GM11168 (cell line): ENCODE measurements at regions not wholly inside any gene's neighbourhood (a gene's known extent, or its start where the extent isn't known, plus 50 kb on each side); places are given as distances from the start of the nearest gene placed in this dataset.
"Not testable (repeated sequence)": the region's sequence is repeated elsewhere in the genome, so short reads cannot be mapped to it uniquely, and the experiment has no call there.

ENCODE experiments used
- in situ Hi-C: fragments of 300-500 bp; cut with MboI; formaldehyde crosslinking; loops from one replicate; pipeline ENCODE4 v1.12.0; 2022; ENCODE audit warnings: low sequenced_read_pairs; ENCODE audit not compliant: unreplicated experiment

DNA sequence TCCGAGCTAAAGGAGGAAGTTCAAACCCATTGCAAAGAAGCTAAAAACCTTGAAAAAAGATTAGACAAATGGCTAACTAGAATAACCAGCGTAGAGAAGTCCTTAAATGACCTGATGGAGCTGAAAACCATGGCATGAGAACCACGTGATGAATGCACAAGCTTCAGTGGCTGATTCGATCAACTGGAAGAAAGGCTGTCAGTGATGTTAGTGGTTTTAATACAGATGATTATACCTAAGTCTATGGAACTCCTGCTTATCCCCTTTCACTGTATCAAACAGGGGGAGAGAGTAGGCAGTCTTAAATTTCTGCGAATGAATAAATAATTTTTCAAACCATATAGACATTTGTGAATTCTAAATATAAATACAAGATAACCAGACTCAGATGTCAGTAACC is 512.7 kb downstream of the PRKD1 start:
- in situ Hi-C loops: not testable (repeated sequence)

DNA sequence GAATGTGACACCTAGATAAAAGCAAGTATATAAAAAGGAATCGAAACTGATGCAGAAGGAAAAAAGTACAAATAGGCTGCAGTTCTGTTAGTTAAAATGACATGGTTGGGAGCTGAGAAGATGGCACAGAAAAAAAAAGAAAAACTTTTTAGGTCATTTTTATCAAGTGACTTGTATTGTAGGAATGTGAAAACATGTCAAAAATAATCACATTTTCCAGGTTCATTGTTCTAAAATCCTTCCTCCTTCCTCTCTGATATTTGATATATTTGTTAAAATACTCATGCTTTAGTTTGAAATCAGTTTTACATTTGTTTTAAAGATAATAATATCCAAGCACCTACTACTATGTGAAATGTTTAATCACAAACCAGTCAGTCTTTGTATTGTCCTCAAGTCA is 507.9 kb downstream of the PRKD1 start:
- in situ Hi-C loops: no loop called here

DNA sequence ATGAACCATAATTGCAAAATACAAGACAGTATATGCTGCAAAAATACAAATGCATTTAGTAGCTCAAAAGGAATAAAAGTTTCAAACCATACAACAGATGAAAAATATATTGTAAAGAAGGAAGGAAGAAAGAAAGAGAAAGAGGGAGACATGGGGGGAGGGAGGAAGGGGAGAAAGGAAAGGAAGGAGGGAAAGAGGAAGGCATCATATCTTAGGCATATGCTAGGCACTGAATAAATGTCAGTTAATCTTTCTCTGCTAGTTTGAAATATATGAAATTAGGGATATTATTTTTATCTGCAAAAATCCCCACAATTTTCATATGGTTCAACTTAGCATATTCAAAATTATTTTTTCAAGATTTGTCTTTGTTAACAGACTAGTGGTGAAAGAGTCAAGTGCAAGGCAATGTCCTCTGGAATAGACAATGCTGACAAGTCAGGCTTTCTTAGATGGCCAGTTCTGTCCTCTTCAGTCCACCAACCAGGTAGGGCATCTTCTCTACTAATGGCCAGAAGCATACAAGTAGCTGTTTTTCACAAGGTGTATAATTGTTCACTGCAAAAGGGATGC is 506.4 kb downstream of the PRKD1 start:
- in situ Hi-C loops: no loop called here

DNA sequence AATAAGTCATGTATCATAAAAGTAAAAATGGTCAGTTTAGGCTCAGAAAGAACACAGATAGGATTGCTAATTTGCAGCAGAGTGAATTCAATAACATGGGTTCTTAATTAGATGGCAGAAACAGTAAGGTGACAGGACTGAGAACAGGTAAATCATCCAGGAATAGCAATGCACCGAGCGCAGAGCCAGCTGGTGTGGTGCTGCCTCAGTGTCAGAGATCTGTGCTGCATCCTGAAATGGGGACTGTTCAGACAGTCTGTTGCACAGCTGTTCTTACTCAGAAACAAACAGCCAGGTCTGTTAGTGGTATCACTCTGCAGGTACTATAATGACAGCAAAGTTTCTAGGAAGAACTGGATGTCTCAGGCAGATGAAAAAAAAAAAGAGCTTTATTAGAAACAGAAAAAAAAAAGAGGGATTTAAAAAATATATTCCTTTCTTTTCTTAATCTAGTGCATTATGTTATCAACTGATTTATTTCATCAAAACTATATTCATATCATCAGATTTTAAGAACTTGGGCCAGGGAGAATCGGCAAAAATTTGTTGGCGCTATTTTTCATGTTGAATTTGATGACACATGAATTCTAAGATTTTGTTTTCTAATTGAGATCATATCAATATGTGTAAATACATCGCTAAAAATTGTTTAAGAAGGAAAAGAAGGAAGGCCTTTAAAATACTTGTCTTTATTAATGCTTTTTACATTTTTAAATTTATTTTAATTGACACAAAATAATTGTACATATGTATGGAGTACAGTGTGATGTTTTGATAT is 501.8 kb downstream of the PRKD1 start:
- in situ Hi-C loops: no loop called here

DNA sequence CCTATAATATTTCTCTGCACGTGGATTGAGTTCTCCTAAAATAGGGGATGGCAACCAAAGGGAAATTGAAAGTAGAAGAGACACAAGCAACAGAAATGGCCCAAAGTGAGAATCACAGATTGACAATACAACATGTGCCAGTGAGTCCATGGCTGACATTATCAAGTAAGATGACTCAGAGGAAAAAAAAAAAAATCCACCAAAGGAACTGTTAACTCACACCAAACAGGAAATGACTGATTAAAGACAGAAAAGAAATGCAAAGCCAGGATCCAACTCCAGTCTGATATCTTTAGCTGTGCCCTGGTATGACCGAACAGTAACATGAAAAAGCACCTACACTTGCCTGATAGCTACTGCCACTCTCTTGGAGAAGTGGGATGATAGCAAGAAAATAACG is 485.0 kb downstream of the PRKD1 start:
- in situ Hi-C loops: no loop called here

DNA sequence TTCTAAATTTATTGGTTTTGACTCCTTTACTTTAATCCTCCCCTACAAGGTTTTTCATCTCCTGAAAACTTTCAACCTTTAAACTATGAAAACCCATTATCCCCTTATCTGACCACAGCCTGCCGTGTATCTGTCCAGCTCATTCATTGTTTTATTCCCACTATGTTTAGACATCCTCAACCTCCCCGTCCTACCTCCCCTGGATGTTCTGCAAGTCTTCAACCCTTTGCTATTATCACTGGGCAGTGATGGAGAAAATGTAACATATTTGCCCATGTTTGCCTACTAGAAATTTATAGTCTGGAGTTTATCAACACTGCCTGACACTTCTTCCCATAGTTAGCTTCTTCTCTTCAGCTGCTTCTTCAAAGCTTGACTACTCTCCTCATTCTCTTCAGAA is 483.4 kb downstream of the PRKD1 start:
- in situ Hi-C loops: no loop called here

DNA sequence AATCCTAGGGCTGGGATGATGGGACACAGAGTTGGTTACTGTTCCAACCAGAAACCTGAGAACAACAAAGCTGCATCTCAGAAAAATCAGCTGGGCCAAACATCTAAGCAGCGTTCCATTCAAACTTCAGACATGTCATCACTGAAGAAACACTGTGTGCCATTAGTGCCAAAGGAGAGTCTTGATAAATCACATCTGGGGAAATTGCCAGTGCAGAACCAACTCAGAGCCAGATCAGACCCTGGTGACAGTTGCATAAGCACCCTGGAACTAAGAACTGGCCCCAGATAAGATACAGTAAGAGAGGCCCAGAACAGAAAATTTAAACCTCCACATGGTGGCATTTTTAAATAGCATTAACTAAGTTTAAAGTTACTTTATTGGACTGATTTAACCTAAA is 482.8 kb downstream of the PRKD1 start:
- in situ Hi-C loops: no loop called here

DNA sequence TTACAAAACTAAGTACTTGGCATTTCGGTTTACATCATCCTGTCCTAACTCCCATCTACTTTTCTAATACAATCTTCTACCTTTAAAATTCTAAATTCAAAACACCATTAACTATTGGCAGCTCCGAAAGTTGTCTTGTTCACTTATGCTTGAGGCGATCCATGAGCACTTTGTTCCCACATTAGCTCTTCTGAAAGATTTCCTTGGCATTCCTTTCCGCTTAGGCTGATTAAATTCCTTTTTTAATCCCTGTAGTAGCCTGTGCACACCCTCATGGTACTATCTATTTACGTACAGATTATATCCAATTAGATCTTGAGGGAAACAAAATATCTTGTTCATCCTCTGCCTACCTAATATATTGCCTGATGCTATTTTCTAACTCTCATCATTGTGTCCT is 480.7 kb downstream of the PRKD1 start:
- in situ Hi-C loops: no loop called here

DNA sequence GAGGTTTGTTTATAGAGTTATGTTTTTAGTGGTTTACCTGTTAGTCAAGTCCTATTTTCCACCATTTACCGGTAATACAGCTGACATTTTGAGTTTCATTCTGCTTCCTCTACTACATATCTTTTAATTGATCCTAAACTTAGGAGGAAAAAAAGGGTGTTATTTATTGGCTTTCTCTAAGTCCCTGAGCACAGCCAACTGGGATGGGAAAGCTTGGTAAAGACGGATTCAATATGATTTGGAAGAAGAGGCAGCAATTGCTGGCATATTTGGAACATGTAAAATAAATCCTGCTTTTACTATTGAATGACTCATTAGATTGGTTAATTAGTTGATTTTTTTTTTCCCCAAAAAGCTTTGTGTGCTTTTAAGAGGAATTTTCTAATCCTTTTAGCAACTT is 475.7 kb downstream of the PRKD1 start:
- in situ Hi-C loops: no loop called here

DNA sequence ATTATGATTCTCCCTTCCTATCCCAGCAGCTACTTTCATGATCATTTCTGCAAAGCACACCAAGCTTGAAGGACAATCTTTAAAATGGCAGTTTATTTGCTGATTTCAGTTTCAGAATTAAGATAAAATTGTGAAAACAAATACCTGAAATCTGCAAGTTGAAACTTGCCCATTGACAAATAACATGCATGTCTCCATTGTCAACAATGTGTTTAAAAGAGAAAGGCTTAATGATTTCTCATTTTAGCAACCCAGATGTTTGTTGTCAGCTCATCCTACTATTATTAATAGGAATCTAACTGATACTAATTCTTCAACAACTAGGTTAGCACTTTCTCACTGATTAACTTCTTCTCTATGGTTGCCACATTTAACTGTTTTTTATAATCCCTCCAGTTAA is 474.6 kb downstream of the PRKD1 start:
- in situ Hi-C loops: no loop called here

DNA sequence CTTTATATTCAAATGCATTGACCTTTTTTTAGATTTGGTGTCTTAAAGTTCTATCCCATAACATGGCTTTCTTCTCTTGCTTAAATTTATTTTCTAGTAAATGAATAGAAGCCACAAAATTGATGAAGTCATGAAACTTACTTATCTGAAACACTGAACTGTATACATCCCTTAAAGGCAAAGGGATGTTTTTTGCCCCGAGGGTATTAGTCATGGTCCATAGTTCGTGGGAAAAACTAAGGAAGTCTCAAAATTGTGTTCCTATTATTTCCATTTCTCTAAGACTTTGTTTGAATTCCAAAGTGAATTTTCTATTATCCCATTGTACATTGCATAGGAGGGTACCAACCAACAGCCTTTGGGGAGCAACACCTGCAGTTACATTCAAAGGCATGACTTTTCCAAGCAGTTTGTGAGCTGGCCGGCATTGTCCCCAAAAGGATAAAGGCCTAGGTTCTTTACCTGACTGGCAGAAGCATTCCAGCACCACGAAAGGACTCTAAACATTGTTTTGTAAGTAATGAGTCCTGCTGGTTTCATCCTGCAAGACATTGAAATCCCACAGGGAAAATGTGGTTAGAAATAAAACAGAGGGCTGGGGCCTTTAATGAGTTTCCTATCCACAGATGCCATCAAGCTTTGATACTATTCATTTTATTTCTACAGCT is 473.5 kb downstream of the PRKD1 start:
- in situ Hi-C loops: no loop called here

DNA sequence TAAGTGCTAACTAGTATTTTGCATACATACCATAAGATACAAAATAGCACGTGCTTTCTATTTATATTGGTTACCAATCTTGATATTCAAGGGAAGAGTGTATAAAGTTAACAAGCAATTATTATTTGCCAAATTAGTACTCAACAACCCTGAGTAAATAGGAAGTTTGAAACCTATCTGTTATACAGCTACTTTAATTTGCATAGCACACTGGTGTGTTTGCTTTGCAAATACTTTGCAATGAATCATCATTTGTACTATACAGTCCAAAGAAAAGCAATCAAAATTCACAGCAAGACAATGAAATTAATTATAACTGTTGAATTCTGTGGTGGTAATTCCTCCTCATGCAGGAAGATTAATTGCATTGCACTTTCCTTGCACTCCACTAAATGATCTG is 469.1 kb downstream of the PRKD1 start:
- in situ Hi-C loops: no loop called here

DNA sequence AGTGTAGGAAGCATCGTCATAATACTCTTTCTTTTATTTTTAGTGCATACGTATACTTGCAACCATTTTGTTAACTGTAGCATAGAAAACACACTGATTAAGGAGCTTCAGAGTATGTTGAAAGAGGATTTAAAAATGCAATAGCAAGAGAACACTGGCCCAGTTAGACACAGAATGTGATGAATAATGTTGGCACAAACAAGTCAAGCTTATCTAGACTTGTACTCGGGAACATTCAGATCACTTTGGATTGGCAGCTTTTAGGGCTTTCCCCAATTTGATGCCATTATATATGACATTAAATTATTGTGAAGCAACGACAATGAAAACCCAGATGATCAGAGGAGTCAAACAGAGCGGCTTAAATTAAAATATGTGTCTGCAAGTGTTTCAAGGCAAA is 468.1 kb downstream of the PRKD1 start:
- in situ Hi-C loops: no loop called here

DNA sequence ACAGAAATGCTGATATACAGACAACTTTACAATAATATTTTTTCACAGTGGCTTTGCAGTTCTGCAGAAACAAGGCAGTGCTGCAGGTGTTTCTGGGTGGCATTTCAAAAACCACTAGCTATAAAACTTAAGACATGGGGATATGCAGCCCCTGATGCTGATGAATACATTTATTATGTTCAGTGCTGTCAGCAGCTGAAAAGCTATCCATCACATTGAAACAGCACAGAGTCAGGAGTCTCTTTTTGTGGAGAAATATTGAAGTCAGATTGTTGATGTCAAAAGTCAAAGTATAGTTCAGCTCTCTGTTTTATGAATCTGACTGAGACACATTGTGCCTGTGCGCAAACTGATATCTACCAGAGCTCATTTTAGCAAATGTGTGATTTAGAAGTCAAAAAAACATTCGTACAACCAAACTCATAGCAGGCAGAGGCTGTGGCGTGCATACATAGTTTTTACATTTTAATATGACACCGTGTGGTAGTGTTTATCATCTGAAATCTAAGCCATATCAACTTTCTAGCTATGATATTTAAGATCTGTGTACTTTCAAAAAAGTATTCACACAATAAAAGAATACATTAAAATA is 467.6 kb downstream of the PRKD1 start:
- in situ Hi-C loops: no loop called here

DNA sequence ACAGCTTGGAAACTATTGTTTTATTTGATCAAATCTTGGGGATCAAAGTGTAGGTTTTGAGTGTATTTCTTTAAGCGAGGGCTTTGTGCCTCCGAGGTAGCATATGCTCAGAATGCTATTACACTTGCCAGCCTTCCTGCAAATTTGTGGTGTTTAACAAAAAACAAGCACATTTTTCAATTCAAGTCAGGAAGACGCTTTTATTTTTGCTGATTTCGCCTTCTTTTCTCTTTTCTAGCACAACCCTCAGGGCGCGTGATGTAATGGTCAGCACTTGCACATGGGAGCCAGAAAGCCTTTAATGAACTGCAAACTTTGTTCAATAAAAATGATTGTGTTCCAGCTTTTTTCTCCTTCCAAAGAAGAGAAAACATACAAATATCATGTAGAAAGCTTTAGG is 466.5 kb downstream of the PRKD1 start:
- in situ Hi-C loops: no loop called here

DNA sequence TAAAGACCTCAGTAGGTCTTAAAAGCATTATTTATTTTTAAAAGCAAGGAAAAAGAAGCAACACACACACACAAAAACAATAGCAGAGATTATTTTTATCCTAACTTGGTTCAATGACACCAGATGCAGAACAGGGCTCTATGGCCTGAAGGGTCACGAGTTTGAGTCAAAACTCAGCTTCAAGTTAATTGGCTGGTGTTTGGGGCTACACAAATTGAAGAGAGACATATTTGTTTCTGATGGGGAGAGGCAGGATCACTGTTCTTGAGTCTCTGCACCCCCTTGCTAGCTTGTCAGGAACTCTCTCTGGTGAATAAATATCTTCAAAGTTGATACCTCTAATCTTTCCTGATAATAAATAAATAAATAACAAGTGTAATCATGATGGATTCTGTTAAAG is 466.1 kb downstream of the PRKD1 start:
- in situ Hi-C loops: no loop called here

DNA sequence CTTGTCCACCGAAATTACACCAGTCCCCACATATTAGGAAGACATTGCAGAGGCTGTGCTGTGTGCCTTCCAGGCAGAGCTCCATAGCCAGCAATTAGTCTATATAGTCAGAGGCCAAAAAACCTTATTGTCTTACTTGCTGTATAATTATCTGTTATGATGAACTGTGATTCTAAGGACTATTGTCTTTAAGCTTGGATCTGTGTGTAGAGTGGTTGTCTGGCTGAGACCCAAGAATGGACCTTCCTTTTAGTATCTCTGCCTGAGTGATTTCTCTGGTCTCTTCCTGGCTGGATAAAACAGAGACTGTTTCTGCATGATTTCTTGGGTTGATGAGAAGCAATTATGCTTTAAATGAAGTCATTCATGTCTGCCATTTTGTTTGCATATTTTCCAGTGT is 465.3 kb downstream of the PRKD1 start:
- in situ Hi-C loops: no loop called here

DNA sequence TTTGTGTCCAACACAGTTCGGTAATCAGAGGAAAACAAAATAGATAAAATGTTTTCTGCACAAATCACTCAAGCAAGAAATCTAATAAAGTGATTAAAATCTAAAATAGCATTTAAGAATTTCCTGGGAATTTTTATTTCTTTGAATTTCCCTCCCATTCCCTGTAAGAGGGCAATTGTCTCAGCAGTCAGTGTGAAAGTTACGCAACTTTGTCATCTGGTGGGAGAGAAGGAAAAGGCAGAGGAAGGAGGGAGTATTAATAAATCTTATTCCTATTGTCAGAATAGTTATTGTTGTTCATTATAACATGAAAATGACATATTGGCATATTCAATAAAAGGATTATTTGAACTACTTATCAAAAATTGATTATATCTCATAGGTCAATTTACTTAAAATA is 464.9 kb downstream of the PRKD1 start:
- in situ Hi-C loops: no loop called here

DNA sequence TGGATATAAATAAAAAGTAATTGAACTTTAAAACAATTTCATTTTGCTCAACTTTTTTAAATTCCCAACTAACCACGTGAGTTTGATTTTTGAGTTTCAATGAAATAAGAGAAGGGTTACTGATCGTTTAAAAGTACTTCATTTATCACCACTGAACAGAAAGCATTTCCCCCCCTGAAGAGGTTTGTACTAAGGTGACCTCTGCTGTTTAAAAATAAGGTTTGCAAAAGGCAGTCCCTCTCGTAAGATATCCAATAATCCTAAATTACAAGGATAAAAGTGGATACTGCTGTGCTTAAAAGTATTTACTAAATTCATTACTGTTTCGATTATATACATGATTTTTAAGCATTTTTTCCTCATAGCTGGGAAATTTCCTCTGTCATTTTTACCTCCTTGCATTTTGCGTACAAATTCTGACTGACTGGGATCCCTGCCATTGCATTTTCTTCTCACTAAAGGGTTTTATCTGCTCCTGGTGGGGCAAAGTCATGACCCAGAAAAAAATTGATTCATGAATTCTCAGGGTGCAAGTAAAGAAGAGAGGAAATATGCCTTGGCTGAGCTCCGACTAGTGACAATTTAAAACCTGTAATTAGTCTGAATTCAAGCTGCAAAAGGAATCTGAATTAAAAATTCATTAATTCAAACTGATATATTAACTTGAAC is 463.8 kb downstream of the PRKD1 start:
- in situ Hi-C loops: no loop called here

DNA sequence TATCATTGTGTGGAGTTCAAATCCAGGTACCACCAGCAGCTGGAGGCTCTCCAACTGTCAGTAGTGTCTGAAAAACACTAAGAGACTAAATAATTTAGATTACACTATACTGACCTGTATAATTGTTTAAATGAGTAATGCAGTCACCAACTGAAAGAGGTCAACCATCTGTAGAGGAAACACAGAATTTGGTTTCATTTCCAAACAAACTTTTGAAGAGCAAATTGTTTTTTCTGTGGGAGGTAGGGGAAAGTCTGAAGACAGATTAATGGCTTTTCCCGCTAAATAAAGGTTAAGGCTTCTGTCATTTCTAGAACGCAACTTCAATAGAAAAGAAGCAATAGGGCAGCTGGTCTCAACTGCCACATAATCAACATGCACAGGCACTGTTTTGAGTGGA is 462.6 kb downstream of the PRKD1 start:
- in situ Hi-C loops: no loop called here

DNA sequence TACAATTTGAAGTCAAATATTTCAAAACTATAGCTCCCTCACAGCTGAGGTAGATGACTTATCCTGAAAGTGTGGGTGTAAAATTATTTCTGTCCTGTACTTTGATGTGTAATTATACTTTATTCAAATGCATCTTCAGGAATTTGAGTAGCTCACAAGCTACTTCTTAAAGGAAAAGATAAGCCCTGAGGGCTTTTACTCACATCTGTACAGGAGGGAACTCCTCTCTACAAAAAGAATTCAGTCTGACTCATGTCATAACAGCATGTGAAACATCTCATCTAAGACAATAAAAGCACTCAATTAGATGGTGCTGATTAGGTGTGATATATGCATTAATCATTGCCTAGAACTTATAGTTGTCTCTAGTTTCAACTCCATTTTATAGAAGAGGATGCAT is 452.0 kb downstream of the PRKD1 start:
- in situ Hi-C loops: no loop called here
